ENCODE measurements at regions not wholly inside any gene's neighbourhood (a gene's known extent, or its start where the extent isn't known, plus 50 kb on each side); places are given as distances from the start of the nearest gene placed in this dataset.

DNA sequence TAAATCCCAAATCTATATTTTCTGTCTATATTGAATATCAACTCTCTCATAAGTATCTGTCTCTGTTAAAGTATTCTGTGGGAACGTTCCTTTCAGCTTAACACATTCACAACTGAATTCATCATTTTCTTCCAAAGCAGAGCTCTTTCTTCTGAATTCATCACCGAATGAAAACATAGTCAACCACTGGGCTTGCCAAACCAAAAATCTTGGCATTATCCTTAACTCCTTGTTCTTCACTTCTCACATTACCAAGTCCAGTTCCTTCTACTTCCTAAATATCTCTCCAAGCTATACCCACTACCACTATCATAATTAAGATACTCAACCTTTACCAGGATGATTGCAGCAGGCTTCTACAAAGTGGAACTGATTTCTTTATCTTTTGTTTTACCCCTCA, 559.8 kb downstream of the MAT2B start:
- TF ChIP-seq, protein P1, sequence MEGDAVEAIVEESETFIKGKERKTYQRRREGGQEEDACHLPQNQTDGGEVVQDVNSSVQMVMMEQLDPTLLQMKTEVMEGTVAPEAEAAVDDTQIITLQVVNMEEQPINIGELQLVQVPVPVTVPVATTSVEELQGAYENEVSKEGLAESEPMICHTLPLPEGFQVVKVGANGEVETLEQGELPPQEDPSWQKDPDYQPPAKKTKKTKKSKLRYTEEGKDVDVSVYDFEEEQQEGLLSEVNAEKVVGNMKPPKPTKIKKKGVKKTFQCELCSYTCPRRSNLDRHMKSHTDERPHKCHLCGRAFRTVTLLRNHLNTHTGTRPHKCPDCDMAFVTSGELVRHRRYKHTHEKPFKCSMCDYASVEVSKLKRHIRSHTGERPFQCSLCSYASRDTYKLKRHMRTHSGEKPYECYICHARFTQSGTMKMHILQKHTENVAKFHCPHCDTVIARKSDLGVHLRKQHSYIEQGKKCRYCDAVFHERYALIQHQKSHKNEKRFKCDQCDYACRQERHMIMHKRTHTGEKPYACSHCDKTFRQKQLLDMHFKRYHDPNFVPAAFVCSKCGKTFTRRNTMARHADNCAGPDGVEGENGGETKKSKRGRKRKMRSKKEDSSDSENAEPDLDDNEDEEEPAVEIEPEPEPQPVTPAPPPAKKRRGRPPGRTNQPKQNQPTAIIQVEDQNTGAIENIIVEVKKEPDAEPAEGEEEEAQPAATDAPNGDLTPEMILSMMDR (IDR thresholded peaks at IDR 0.05 in 4 of 5, conservative IDR thresholded peaks at IDR 0.05 in 1 of 5): no peak
- no peak for TF ChIP-seq POLR2A (IDR thresholded peaks at IDR 0.05)

All from gastrocnemius medialis (tissue), 4 donors.